ENCODE measurements at regions not wholly inside any gene's neighbourhood (a gene's known extent, or its start where the extent isn't known, plus 50 kb on each side); places are given as distances from the start of the nearest gene placed in this dataset.
"Not testable (repeated sequence)": the region's sequence is repeated elsewhere in the genome, so short reads cannot be mapped to it uniquely, and the experiment has no call there.

DNA sequence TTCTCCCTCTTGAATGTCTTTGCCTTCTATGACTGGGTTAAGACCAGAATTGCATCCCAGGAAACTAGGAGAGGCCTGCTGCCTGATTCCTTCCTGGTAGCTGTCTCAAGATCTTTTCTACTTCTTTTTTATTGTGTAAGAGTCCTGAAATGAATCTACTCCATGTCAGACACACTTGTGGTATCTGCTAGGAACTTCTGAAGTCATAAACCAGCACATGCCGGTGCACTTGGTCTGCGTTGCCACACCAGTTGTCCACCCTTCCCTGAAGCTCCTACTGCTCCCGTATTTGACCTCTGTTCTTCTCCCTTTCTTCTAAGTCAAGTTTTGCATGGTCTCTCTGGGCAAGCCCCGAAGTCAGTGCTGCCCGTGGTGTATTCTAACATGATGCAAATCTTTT, 644.2 kb downstream of the ETS1 start:
- DNase-seq (ENCODE audit: low read depth), result no peak

DNA sequence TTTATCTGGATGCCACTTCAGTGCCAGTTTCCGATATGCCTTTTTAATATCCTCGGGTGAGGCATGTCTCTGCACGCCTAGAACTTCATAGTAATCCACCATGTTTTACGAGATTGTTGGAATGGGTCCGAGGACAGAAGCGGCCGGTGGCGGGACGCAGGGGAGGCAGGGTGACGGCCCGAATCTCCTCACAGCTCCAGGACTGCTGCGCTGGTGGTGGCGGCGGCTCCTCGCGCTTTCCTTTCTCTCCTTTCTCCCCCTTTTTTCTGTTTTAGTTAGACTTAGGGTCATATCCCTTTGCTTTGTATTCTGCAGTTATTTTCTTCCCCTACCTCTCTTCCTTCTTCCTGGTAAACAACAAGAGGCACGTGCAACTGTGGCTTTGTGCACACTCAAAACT, 645.8 kb downstream of the ETS1 start:
- DNase-seq (ENCODE audit: low read depth), result not testable (repeated sequence)

DNA sequence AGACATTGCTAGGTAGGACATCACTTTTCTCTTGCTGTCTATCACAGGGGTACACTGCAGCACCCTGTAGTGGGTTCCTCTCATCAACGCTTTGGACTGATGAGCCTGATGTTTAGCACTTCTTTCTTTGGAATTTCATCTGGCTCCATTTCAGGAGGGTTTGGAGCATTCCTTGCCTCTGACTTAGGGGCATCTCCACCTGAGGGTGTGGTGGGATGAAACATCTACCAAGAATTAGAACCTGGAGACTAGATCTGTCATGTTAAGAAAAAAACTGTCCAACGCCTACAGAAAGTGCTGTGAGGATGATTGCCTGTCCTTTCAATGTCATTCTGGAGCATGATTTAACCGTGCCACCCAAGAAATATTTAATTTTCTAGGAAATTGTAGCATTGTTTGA, 648.4 kb downstream of the ETS1 start:
- no peak for DNase-seq (ENCODE audit: low read depth)

DNA sequence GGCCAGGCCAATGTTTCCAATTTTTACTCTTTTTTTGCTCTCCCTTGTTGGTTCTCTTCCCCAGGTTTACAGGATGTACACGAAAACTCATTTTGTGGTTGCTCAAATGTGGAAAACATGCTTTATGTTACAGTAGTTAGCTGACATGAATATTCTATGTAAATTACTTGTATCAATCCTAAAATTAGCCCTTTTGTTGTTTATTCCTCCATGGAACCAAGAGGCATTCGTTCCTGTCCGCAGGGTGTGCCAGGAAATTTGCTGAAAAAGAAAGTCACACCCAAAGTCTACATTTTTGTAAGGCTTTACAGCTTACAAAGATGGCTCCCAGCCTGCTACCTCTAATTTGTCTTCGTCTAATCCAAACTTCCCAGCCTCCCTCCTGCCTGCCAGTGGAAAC, 652.3 kb downstream of the ETS1 start:
- DNase-seq (ENCODE audit: low read depth), result no peak

DNA sequence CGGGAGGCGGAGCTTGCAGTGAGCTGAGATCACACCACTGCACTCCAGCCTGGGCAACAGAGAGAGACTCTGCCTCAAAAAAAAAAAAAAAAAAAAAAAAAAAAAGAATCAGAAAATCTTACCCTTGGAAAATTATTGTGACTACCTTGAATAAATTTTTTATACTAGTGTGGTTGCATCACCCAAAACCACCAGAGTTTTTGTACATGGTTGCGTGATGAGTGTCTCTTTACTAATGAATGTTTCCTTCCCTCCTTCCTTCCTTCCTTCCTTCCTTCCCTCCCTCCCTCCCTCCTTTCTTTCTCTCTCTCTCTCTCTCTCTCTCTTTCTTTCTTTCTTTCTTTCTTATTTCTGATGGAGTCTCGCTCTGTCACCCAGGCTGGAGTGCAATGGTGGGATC, 653.4 kb downstream of the ETS1 start:
- DNase-seq (ENCODE audit: low read depth), result not testable (repeated sequence)

DNA sequence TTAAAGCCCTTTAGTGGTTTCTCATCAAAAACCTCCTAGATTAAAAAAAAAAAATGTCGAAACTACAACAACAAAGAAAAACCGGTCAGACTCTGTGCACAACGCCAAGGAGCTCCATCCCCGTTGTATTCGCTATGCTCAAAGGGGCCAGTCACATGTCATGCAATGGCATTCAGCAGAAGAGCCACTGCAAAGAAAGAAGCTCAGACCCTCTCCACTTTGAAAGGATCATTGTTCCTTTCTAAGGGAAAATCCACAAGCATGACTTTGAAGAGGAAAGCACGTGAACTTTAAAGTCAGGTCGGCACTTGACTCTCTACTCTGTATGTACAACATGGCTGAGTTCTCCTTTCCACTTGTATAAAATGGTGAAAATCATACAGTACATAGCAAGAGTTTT, 655.6 kb downstream of the ETS1 start:
- DNase-seq (ENCODE audit: low read depth), result no peak

DNA sequence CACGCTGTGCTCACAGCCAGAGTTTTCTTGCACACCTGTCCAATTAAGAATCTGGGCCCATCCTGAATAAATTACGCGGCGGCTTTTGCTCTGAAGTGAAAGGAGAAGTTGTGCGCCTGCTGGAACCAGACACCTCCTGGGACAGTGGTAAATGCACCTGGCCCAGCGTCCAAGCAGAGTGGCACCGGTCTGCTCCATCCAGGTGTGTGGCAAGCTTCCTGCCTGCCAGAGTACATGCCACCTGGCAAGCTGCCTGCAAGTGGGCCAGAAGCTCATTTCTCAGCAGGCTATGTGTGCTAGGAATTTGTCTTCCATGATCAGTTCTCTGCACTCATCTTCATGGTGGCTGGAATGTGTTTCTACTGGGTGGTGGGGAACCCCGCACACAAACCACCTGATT, 660.6 kb downstream of the ETS1 start:
- DNase-seq (ENCODE audit: low read depth), result no peak

DNA sequence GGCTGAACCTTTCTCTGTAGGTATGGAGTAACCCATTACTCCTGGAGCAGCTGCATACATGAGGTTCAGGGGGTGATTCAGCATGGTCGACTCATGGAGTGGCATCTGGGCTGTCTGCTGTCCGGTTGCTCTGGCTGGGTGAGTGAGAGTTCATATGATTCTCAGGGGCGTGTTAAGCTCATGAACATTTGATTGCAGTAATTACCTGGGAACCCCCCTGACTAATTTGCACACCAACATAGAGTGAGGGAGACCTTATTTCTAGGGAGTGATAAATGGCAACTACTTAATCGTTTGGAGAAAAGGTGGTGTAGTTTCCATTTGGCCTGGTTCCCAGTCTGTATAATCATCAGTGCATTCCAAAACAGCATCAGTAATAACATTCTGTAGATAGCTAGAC, 661.9 kb downstream of the ETS1 start:
- DNase-seq (ENCODE audit: low read depth), result no peak

DNA sequence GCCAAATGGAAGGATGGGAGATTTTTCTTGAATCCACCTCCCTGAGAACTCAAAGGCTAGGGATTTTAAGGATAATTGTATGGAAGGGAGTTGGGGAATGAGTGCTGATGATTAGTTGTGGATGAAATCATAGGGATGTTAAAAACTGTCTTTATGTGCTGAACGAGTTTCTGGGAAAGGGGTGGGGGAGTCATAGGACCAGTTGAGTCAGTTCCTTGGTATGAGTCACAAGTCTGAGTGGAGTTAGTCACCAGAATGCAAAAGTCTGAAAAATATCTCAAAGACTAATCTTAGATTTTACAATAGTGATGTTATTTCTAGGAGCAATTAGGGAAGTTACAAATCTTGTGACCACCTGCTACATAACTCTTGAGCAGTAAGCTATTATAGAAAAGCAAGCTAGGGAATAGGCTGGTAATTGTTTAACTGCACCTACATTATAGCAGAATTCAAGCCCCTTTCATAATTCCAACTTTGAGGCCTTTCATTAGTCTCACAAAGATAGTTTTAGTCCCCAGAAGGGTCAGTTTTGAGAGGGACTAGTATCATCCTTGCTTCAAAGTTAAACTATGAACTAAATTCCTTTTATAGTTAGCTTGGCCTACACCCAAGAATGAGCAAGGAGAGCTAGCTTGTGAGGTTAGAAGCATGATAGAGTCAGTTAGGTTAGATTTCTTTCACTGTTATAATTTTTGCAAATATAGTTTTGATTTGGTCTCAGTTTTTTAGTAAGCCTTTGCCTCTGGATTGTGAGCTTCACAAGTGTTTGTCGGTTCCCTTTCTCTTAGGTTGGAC, 668.0 kb downstream of the ETS1 start:
- DNase-seq (ENCODE audit: low read depth), result no peak

DNA sequence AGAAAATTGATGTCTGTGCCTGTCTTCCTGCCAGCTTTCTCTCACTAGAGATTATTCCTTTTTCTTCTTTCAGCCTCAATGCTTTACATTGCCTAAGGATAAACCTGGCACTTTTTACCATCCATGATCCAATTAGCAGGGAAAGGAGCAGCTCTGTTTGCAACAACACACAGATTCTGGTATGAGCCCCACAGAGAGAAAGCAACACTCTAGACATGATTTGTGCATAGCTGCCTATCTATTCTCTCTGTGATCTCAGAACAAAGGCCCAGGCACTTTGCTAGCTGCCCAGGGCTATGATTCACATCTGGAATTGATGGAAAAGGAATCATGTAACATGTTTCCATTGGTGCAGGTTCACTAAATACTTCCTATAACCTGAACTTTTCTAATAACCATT, 685.0 kb downstream of the ETS1 start:
- no peak for DNase-seq (ENCODE audit: low read depth)

DNA sequence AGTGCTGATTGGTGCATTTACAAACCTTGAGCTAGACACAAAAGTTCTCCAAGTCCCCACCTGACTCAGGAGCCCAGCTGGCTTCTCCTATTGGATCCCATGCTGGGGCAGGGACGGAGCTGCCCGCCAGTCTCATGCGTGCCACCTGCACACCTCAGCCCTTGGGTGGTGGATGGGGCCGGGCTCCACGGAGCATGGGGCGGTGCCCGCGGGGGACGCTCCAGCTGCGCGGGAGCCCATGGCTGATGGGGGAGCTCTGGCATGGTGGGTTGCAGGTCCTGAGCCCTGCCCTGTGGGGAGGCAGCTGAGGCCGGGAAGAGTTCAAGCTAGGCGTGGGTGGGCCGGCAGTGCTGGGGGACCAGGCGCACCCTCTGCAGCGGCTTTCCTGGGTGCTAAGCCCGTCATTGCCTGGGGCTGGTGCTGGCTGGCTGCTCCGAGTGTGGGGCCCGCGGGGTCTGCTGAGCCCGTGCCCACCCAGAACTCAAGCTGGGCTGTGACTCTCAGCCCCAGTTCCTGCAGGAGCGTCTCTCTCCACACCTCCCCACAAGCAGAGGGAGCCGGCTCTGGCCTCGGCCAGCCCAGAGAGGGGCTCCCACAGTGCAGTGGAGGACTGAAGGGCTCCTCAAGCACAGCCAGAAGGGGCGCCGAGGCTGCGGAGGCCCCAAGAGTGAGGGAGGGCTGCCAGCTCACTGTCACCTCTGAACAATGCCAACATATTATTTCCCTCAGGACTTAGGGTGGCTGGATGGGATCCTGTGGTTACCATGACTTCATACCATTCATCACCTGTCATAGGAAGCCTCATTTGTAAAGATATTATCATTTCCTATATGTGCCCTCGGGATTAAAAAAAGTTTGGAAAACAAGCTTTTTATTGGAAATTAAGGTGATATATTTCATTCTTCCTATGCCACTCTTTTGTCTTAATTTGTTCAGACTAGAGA, 688.7 kb downstream of the ETS1 start:
- no peak for DNase-seq (ENCODE audit: low read depth)

DNA sequence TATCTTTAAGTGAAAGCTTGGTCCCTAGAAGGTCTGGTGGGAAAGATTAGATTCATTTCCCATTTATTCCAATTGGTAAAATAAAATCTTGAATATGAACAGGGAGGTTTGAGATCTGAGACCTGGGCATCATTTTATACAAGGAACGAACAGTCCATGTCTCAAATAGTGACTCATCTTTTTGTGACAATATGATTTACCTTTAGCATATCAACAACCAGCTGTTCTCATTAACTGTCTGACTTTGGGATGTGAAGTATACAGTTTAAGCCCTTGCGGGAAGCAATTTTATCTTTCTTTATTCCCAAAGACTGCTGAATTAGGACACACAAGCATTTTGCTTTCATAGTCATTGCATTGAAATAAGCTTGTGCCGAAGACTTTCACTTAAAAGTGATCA, 691.6 kb downstream of the ETS1 start:
- DNase-seq (ENCODE audit: low read depth), result no peak

DNA sequence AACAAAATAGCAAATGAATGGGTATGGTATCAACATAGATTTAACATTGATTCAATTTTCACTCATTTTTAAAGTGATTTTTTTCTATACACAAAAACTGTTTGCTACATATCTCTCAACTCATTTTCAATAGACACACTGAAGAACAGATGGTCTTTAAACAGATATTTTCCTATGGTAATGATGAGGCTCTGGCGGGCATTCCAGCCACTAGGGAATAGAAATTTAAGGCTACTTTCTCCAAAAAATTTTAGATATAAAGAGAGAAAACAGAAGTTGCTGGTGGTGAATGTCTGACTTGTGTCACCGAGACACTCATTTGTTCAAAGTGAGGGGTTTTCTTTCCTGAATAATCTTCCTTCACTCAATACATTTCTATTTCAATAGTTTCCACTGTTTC, 693.0 kb downstream of the ETS1 start:
- no peak for DNase-seq (ENCODE audit: low read depth)

DNA sequence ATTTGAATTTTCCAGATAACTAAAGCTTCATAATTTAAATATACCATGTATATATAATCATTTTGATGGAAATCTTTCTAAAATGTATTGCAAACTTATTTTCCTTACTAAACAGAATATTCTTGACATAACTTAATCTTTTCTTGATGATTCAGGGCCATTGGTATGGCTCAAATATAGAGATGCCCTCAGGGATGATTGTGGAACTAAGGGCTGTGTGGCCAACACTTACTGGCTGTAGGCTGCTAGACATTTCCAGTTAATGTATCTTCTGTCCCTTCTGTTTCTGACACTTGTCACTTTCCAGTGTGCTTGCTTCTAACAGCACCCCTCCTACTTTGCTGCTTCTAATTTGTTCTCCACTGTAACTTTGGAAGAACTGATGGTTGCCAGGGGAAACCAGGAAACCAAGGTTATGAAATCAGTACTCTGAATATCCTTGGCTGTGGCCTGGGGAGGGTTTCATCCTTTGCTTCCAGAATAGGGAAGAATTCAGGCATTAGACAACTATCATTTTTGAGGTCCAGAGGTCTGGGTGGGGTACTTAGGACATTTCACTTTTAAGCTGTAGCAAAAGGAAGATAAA, 697.2 kb downstream of the ETS1 start:
- DNase-seq (ENCODE audit: low read depth), result no peak

DNA sequence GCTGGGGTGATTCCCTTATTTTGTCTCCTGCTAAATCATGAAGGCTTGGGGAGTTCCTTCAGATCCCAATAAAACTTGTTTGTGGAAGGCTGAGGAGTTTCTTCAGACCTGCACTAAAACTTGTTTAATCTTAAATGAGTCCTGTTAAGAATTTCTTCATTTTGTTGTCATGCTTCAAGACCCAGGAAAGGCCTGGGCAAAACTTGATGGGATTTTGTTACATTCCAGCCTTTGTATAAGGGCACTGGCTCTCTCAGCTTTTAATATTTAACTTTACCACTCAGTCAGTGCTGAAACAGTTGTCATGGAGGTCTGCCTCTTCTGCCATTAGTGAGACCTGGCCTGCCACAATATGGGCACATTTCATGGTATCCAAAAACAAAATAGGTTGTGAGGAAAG, 699.0 kb downstream of the ETS1 start:
- DNase-seq (ENCODE audit: low read depth), result no peak

DNA sequence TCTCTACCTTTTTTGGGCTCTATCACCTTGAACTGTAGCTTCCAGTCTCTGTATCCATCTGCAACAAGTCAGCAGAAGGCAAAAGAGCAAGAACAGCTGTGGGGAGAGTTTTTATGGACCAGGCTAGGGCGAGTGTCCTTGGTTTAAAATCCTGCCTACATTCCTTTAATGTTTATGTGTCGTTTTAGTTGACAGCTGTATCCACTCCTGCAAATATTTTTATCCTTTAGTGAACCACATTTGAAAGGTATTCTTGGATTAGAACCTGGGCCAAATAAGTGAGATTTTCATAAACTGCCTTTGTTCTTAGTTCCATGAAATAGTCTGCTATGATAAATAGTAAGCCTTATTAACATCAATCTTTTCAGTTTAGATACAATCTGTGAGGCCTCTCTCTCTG, 712.2 kb downstream of the ETS1 start:
- no peak for DNase-seq (ENCODE audit: low read depth)

DNA sequence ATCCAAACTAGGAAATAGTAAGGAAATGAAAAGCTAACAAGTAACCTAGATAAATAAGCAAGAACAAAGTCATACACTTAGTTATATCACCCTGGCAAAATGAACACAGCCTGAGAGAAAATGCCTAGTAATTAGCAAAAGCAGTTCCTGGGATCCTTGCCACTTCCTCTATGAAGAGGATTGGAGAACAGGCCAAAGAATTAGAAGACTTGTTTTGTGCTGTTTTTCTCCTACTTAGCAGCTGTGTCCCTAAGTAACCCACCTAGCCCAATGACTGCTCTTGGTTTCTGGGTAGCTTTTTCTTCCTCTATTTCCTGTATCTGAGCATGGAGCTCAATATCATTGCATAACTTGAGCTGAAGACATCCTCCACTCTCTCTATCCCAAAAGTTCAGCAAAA, 713.9 kb downstream of the ETS1 start:
- DNase-seq (ENCODE audit: low read depth), result no peak

DNA sequence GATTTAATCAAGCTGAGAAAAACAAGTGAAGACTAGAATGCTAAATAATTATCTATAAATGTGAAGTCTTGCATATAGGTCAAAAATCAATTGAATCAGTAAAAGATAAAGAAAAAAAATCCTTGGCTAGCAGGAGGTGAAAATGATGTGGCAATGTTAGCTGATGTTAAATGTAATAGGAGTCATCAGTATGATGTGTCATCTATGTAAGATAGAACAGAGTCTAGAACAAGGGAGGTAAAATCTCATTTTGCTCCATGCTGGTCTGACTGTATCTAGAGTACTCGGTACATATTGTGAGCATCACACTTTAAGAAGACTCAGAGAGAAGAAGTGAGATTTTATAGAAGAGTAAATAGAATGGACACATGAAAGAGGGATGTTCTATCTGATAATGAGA, 721.2 kb downstream of the ETS1 start:
- no peak for DNase-seq (ENCODE audit: low read depth)

DNA sequence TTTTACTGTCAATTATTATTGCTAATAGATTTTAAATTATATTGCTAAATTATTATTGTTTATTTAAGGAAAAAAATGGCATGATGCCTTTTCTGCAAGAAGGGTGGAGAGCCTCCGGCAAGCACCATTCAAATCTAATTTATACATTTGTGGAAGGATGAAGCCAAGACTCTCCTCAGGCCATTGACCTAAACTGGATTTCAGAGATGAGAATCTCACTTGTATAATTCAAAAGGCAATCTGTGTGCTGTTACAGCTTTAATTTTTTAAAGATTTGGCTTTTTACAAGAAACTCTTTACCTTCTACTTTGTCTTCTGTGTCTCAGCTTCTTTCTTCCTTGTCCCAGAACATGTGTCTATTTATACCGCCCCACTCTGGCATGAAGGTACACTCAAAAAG, 722.5 kb downstream of the ETS1 start:
- no peak for DNase-seq (ENCODE audit: low read depth)

DNA sequence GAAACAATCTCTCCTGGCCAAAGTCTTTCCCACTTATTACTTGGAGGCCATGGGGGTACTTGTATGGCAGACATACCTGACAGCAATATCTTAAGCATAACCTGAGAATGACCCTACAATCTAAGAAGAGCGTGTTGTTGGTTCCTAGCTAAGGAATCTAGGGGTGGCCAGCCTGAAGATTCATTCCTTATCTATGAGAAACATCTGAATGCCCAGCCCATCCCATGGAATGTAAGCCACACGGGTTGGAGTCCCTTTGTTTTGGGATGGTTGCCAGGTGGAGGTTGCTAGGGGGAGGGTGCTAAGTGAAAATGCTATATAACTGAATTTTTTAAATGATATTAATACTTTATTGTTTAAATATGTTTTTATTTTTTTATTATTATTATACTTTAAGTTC, 725.0 kb downstream of the ETS1 start:
- no peak for DNase-seq (ENCODE audit: low read depth)

DNA sequence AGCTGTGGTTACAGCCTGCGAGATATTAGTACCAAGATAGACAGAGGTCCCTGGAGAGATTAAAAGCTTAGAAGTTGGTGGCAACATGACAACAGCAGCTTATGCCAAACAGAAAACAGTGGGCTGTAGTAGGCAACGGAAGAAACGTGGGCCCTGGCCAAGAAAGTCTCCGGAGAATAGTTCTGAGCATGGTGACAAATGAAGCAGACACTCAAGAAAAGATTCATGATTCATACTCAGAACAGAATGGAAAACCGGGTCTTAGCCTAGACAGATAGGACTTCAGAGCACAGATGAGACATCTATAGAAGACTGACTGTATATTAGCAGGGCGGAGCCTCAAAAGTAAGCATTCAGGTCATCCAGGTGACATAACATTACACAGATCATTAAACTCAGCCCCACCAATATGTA, 727.4 kb downstream of the ETS1 start:
- DNase-seq (ENCODE audit: low read depth), result no peak

DNA sequence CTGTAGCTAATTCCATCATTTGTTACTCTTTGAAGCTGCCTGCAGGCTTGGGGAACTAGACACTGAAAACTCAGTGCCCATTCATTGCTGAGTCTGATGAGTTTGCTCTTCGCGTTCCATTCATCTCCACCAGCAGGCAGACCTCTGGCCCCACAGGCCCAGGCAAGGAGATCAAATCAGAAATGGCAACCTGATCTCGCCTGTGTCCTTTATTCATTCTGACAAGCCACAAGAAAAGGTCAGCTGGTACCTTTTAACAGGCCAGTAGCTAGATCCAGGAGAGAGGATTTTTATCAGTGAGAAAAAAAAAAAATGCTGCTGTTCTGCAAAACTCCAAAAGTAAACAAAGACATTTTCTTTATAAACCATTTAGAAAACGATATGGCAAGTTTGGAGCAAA, 742.5 kb downstream of the ETS1 start:
- DNase-seq (ENCODE audit: low read depth), result no peak

Measured in activated T-cell treated with anti-CD3 and anti-CD28 coated beads for 1 hour (primary cell).